IMR-90 (cell line): ENCODE measurements at regions not wholly inside any gene's neighbourhood (a gene's known extent, or its start where the extent isn't known, plus 50 kb on each side); places are given as distances from the start of the nearest gene placed in this dataset.

Experiments used
- BHLHE40 ChIP-seq: fragments of 150-350 bp; IDR thresholded peaks from 2 replicates; pipeline ENCODE4 v1.6.1; 2016; ENCODE audit warnings: mild to moderate bottlenecking, low read depth, low read length
- CEBPB ChIP-seq: IDR thresholded peaks from 2 replicates; pipeline ENCODE4 v1.6.1; 2012; ENCODE audit warnings: low read depth, low read length, improper control_type of control experiment
- CTCF ChIP-seq: conservative IDR thresholded peaks from 2 replicates; pipeline ENCODE4 v1.5.1; 2012; ENCODE audit warnings: mild to moderate bottlenecking, low read depth, low read length, improper control_type of control experiment
- MAFK ChIP-seq: IDR thresholded peaks from 2 replicates; pipeline ENCODE4 v1.6.1; 2012; ENCODE audit warnings: low read depth, low read length, improper control_type of control experiment
- MAZ ChIP-seq: IDR thresholded peaks from 2 replicates; pipeline ENCODE4 v1.6.1; 2012; ENCODE audit warnings: low read depth, mild to moderate bottlenecking, low read length, improper control_type of control experiment, moderate library complexity, borderline replicate concordance
- MXI1 ChIP-seq: IDR thresholded peaks from 2 replicates; pipeline ENCODE4 v1.6.1; 2012; ENCODE audit warnings: low read depth, mild to moderate bottlenecking, low read length, moderate library complexity, borderline replicate concordance
- NFE2L2 ChIP-seq: fragments of 150-350 bp; IDR thresholded peaks from 2 replicates; pipeline ENCODE4 v1.6.1; 2016; ENCODE audit warnings: low read depth, mild to moderate bottlenecking, low read length
- POLR2A ChIP-seq: IDR thresholded peaks from 2 replicates; pipeline ENCODE4 v1.6.1; 2012; ENCODE audit warnings: mild to moderate bottlenecking, low read depth, low read length
- RAD21 ChIP-seq: IDR thresholded peaks from 2 replicates; pipeline ENCODE4 v1.6.1; 2012; ENCODE audit warnings: low read length, improper control_type of control experiment
- RFX5 ChIP-seq: IDR thresholded peaks from 2 replicates; pipeline ENCODE4 v1.8.0; 2012; ENCODE audit warnings: low read depth, mild to moderate bottlenecking, low read length, moderate library complexity
- USF2 ChIP-seq: fragments of 150-350 bp; IDR thresholded peaks from 2 replicates; pipeline ENCODE4 v1.6.1; 2017; ENCODE audit warnings: mild to moderate bottlenecking, antibody characterized with exemption, low read length, low read depth
- TF ChIP-seq, protein P1 (sequence below): fragments of 150-350 bp; IDR thresholded peaks from 2 replicates; pipeline ENCODE4 v1.6.1; 2016; ENCODE audit warnings: low read depth, mild to moderate bottlenecking, low read length, moderate library complexity, borderline replicate concordance

GRCh38 chr3:40624189-40624769 is 99.5 kb downstream of the ZNF621 start:
- TF ChIP-seq MAZ (no peak), CTCF (no peak), POLR2A (no peak), NFE2L2 (no peak), CEBPB (no peak), MAFK (no peak), BHLHE40 (no peak), USF2 (no peak), MXI1 (no peak), RFX5 (no peak), RAD21 (no peak)
- TF ChIP-seq, protein P1, sequence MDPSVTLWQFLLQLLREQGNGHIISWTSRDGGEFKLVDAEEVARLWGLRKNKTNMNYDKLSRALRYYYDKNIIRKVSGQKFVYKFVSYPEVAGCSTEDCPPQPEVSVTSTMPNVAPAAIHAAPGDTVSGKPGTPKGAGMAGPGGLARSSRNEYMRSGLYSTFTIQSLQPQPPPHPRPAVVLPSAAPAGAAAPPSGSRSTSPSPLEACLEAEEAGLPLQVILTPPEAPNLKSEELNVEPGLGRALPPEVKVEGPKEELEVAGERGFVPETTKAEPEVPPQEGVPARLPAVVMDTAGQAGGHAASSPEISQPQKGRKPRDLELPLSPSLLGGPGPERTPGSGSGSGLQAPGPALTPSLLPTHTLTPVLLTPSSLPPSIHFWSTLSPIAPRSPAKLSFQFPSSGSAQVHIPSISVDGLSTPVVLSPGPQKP, result no peak
